HG02610 (cell line): ENCODE measurements at regions not wholly inside any gene's neighbourhood (a gene's known extent, or its start where the extent isn't known, plus 50 kb on each side); places are given as distances from the start of the nearest gene placed in this dataset.
"Not testable (repeated sequence)": the region's sequence is repeated elsewhere in the genome, so short reads cannot be mapped to it uniquely, and the experiment has no call there.

Experiments
- ATAC-seq: cut with Tn5 transposase; IDR thresholded peaks from one replicate; pipeline ENCODE4 v1.9.1; 2021; ENCODE audit warnings: mild to moderate bottlenecking, moderate library complexity; ENCODE audit not compliant: unreplicated experiment

GRCh38 chr6:49284180-49284579 is 178.9 kb downstream of the MMUT start:
- ATAC-seq: no peak

GRCh38 chr6:49274809-49275769 is 188.0 kb downstream of the MMUT start:
- not testable (repeated sequence) for ATAC-seq

- no peak for ATAC-seq
These were observed 193.9 kb downstream of the MMUT start for GRCh38 chr6:49269190-49269589.

- no peak for ATAC-seq
These were observed 198.1 kb downstream of the MMUT start for GRCh38 chr6:49264909-49265308.

GRCh38 chr6:49264496-49264895 is 198.6 kb downstream of the MMUT start:
- ATAC-seq: no peak

GRCh38 chr6:49257549-49257948 is 205.5 kb downstream of the MMUT start:
- no peak for ATAC-seq

GRCh38 chr6:49255335-49255734 is 207.7 kb downstream of the MMUT start:
- ATAC-seq: no peak

GRCh38 chr6:49252901-49253300 is 210.2 kb downstream of the MMUT start:
- ATAC-seq: no peak

GRCh38 chr6:49233483-49233882 is 229.6 kb downstream of the MMUT start:
- no peak for ATAC-seq

- no peak for ATAC-seq
These were observed 237.6 kb downstream of the MMUT start for GRCh38 chr6:49225471-49225870.

GRCh38 chr6:49220293-49220692 is 242.8 kb downstream of the MMUT start:
- no peak for ATAC-seq

- no peak for ATAC-seq
These were observed 257.5 kb downstream of the MMUT start for GRCh38 chr6:49205526-49205925.

GRCh38 chr6:49202924-49203536 is 260.0 kb downstream of the MMUT start:
- ATAC-seq: no peak

- no peak for ATAC-seq
These were observed 265.0 kb downstream of the MMUT start for GRCh38 chr6:49198015-49198414.

- ATAC-seq: not testable (repeated sequence)
These were observed 300.7 kb downstream of the MMUT start for GRCh38 chr6:49162379-49162778.

GRCh38 chr6:49155316-49155715 is 307.7 kb downstream of the MMUT start:
- ATAC-seq: no peak

- ATAC-seq: peak; percentile 41
These were observed 311.1 kb downstream of the MMUT start for GRCh38 chr6:49151957-49152356.

GRCh38 chr6:49151461-49151860 is 311.6 kb downstream of the MMUT start:
- ATAC-seq: no peak

- no peak for ATAC-seq
These were observed 312.0 kb downstream of the MMUT start for GRCh38 chr6:49151033-49151432.

- ATAC-seq: no peak
These were observed 317.8 kb downstream of the MMUT start for GRCh38 chr6:49145280-49145679.

GRCh38 chr6:49142421-49143151 is 320.5 kb downstream of the MMUT start:
- no peak for ATAC-seq

GRCh38 chr6:49121970-49122369 is 341.1 kb downstream of the MMUT start:
- no peak for ATAC-seq
